Karpas-422 (cell line): ENCODE measurements at regions not wholly inside any gene's neighbourhood (a gene's known extent, or its start where the extent isn't known, plus 50 kb on each side); places are given as distances from the start of the nearest gene placed in this dataset.

Source experiments
- DNase-seq: peaks from one replicate; pipeline ENCODE4 v3.0.0-alpha.2; 2015
- H2AFZ ChIP-seq: fragments of 200-600 bp; sonication (generic); 2 replicates; pipeline ENCODE4 v1.6.1; 2014; ENCODE audit warnings: antibody characterized with exemption, low read length, mixed read lengths
- H3K27ac ChIP-seq: fragments of 200-600 bp; sonication (generic); 2 replicates; pipeline ENCODE4 v1.5.1; 2014; ENCODE audit warnings: mild to moderate bottlenecking, low read length, moderate library complexity
- H3K27me3 ChIP-seq: fragments of 200-600 bp; sonication (generic); 2 replicates; pipeline ENCODE4 v1.6.1; 2014; ENCODE audit warnings: low read length, mixed read lengths
- H3K36me3 ChIP-seq: fragments of 200-600 bp; sonication (generic); 2 replicates; pipeline ENCODE4 v1.6.1; 2014; ENCODE audit warnings: low read length, mixed read lengths; ENCODE audit not compliant: insufficient read depth
- H3K4me1 ChIP-seq: fragments of 200-600 bp; sonication (generic); 2 replicates; pipeline ENCODE4 v1.6.1; 2014; ENCODE audit warnings: mild to moderate bottlenecking, low read length, mixed read lengths
- H3K4me2 ChIP-seq: fragments of 200-600 bp; sonication (generic); 2 replicates; pipeline ENCODE4 v1.6.1; 2014; ENCODE audit warnings: low read length, low read depth, mild to moderate bottlenecking; ENCODE audit not compliant: poor library complexity, severe bottlenecking
- H3K4me3 ChIP-seq: fragments of 200-600 bp; sonication (generic); 2 replicates; pipeline ENCODE4 v1.5.1; 2014; ENCODE audit warnings: mild to moderate bottlenecking, antibody characterized with exemption, low read length, mixed read lengths
- H3K79me2 ChIP-seq: fragments of 200-600 bp; sonication (generic); 2 replicates; pipeline ENCODE4 v1.6.1; 2014; ENCODE audit warnings: mild to moderate bottlenecking, low read length, mixed read lengths
- H3K9ac ChIP-seq: fragments of 200-600 bp; sonication (generic); 2 replicates; pipeline ENCODE4 v1.6.0; 2014; ENCODE audit warnings: low read length
- H3K9me2 ChIP-seq: fragments of 200-600 bp; sonication (generic), shearing (Covaris generic); replicated peaks from 2 replicates; pipeline ENCODE4 v1.6.0; 2014; ENCODE audit warnings: mild to moderate bottlenecking, low read length, moderate library complexity; ENCODE audit not compliant: insufficient read depth
- H3K9me3 ChIP-seq: fragments of 300-700, 200-600 bp; sonication (generic); 2 replicates; pipeline ENCODE4 v1.6.1; 2014; ENCODE audit warnings: low read length, mixed read lengths
- H4K20me1 ChIP-seq: fragments of 200-600 bp; sonication (generic); 2 replicates; pipeline ENCODE4 v1.6.1; 2014; ENCODE audit warnings: mild to moderate bottlenecking, antibody characterized with exemption, low read length, low read depth; ENCODE audit not compliant: insufficient read depth

- Histone ChIP-seq H3K79me2 (no peaks in the 10 kb centered on the region), H3K4me1 (no peaks in the 10 kb centered on the region), H3K27me3 (no peaks in the 10 kb centered on the region; the same call in 1 of the 2 replicates), H2AFZ (no peak overlapping the region), H3K9me2 (no peaks in the 10 kb centered on the region), H3K36me3 (no peaks in the 10 kb centered on the region), H3K27ac (no peak overlapping the region), H3K4me2 (no peak overlapping the region), H3K9me3 (no peaks in the 10 kb centered on the region), H4K20me1 (no peaks in the 10 kb centered on the region), H3K9ac (no peak overlapping the region), H3K4me3 (no peak overlapping the region)
- no peak for DNase-seq
These were observed 369.4 kb downstream of the TMEM161B start for GRCh38 chr5:87899208-87899661.

GRCh38 chr5:87898574-87898973 lies 370.1 kb downstream of the TMEM161B start:
- Histone ChIP-seq H3K36me3 (no peaks in the 10 kb centered on the region), H3K79me2 (no peaks in the 10 kb centered on the region), H3K27ac (no peak overlapping the region), H2AFZ (no peak overlapping the region), H3K4me3 (no peak overlapping the region), H3K4me1 (no peaks in the 10 kb centered on the region), H3K4me2 (no peak overlapping the region), H3K9ac (no peak overlapping the region), H3K9me2 (no peaks in the 10 kb centered on the region), H3K27me3 (no peaks in the 10 kb centered on the region; the same call in 1 of the 2 replicates), H4K20me1 (no peaks in the 10 kb centered on the region), H3K9me3 (no peaks in the 10 kb centered on the region)
- DNase-seq: no peak

GRCh38 chr5:87888139-87888538 lies 380.5 kb downstream of the TMEM161B start:
- no peak for DNase-seq
- Histone ChIP-seq H4K20me1 (no peaks in the 10 kb centered on the region), H3K9me2 (no peaks in the 10 kb centered on the region), H2AFZ (no peak overlapping the region), H3K27me3 (no peaks in the 10 kb centered on the region), H3K79me2 (no peaks in the 10 kb centered on the region), H3K9me3 (no peaks in the 10 kb centered on the region), H3K4me1 (no peaks in the 10 kb centered on the region), H3K36me3 (no peaks in the 10 kb centered on the region), H3K4me2 (no peak overlapping the region), H3K27ac (no peak overlapping the region), H3K4me3 (no peak overlapping the region), H3K9ac (no peak overlapping the region)

- Histone ChIP-seq H3K4me3 (no peak overlapping the region), H3K9ac (no peak overlapping the region), H3K27me3 (no peaks in the 10 kb centered on the region), H3K4me2 (no peak overlapping the region), H3K36me3 (no peaks in the 10 kb centered on the region), H3K4me1 (no peaks in the 10 kb centered on the region), H3K79me2 (no peaks in the 10 kb centered on the region), H2AFZ (no peak overlapping the region), H3K9me3 (no peaks in the 10 kb centered on the region), H4K20me1 (no peaks in the 10 kb centered on the region), H3K9me2 (no peaks in the 10 kb centered on the region), H3K27ac (no peak overlapping the region)
- DNase-seq: no peak
These were observed 381.4 kb downstream of the TMEM161B start for GRCh38 chr5:87887247-87887646.

GRCh38 chr5:87886164-87886563 lies 382.5 kb downstream of the TMEM161B start:
- no peaks in the 10 kb centered on the region for H3K27me3 ChIP-seq
- no peaks in the 10 kb centered on the region for H3K4me1 ChIP-seq
- H2AFZ ChIP-seq: no peak overlapping the region
- no peaks in the 10 kb centered on the region for H4K20me1 ChIP-seq
- H3K4me2 ChIP-seq: no peak overlapping the region
- no peak overlapping the region for H3K27ac ChIP-seq
- H3K79me2 ChIP-seq: no peaks in the 10 kb centered on the region
- no peak overlapping the region for H3K4me3 ChIP-seq
- no peak for DNase-seq
- H3K36me3 ChIP-seq: no peaks in the 10 kb centered on the region
- H3K9me2 ChIP-seq: no peaks in the 10 kb centered on the region
- H3K9me3 ChIP-seq: no peaks in the 10 kb centered on the region
- no peak overlapping the region for H3K9ac ChIP-seq

GRCh38 chr5:87885758-87886157 lies 382.9 kb downstream of the TMEM161B start:
- H3K27ac ChIP-seq: no peak overlapping the region

GRCh38 chr5:87877495-87877894 lies 391.1 kb downstream of the TMEM161B start:
- Histone ChIP-seq H3K36me3 (no peaks in the 10 kb centered on the region), H3K9ac (no peak overlapping the region), H3K4me3 (no peak overlapping the region), H4K20me1 (no peaks in the 10 kb centered on the region), H3K27ac (no peak overlapping the region), H3K27me3 (no peaks in the 10 kb centered on the region), H3K4me2 (no peak overlapping the region), H2AFZ (no peak overlapping the region), H3K9me3 (no peaks in the 10 kb centered on the region), H3K9me2 (no peaks in the 10 kb centered on the region), H3K79me2 (no peaks in the 10 kb centered on the region), H3K4me1 (no peaks in the 10 kb centered on the region)
- no peak for DNase-seq

More at GRCh38 chr5:87885758-87886157, 382.9 kb downstream of the TMEM161B start:
- H3K9ac ChIP-seq: no peak overlapping the region
- no peaks in the 10 kb centered on the region for H3K9me2 ChIP-seq
- no peaks in the 10 kb centered on the region for H3K36me3 ChIP-seq
- H2AFZ ChIP-seq: no peak overlapping the region
- H4K20me1 ChIP-seq: no peaks in the 10 kb centered on the region
- no peaks in the 10 kb centered on the region for H3K9me3 ChIP-seq
- no peaks in the 10 kb centered on the region for H3K4me1 ChIP-seq
- no peak overlapping the region for H3K4me3 ChIP-seq
- no peak overlapping the region for H3K4me2 ChIP-seq
- H3K79me2 ChIP-seq: no peaks in the 10 kb centered on the region
- H3K27me3 ChIP-seq: no peaks in the 10 kb centered on the region
- DNase-seq: no peak

- Histone ChIP-seq H3K4me3 (no peak overlapping the region), H2AFZ (no peak overlapping the region), H3K4me2 (no peak overlapping the region)
These were observed 391.6 kb downstream of the TMEM161B start for GRCh38 chr5:87877023-87877422.

GRCh38 chr5:87876616-87877015 lies 392.0 kb downstream of the TMEM161B start:
- no peak overlapping the region for H3K27ac ChIP-seq
- H3K36me3 ChIP-seq: no peaks in the 10 kb centered on the region
- H4K20me1 ChIP-seq: no peaks in the 10 kb centered on the region
- H3K79me2 ChIP-seq: no peaks in the 10 kb centered on the region
- no peaks in the 10 kb centered on the region for H3K27me3 ChIP-seq
- H3K4me3 ChIP-seq: no peak overlapping the region
- no peaks in the 10 kb centered on the region for H3K4me1 ChIP-seq
- no peak for DNase-seq
- H3K9me3 ChIP-seq: no peaks in the 10 kb centered on the region
- no peak overlapping the region for H3K9ac ChIP-seq
- no peak overlapping the region for H2AFZ ChIP-seq
- no peaks in the 10 kb centered on the region for H3K9me2 ChIP-seq
- H3K4me2 ChIP-seq: no peak overlapping the region

More at GRCh38 chr5:87877023-87877422, 391.6 kb downstream of the TMEM161B start:
- Histone ChIP-seq H3K27ac (no peak overlapping the region), H3K9ac (no peak overlapping the region), H3K36me3 (no peaks in the 10 kb centered on the region), H3K9me2 (no peaks in the 10 kb centered on the region), H4K20me1 (no peaks in the 10 kb centered on the region), H3K79me2 (no peaks in the 10 kb centered on the region), H3K9me3 (no peaks in the 10 kb centered on the region), H3K4me1 (no peaks in the 10 kb centered on the region), H3K27me3 (no peaks in the 10 kb centered on the region)
- DNase-seq: no peak
